NCI-H2171 (cell line): ENCODE measurements at regions not wholly inside any gene's neighbourhood (a gene's known extent, or its start where the extent isn't known, plus 50 kb on each side); places are given as distances from the start of the nearest gene placed in this dataset.

Source experiments
- DNase-seq: peaks from one replicate; lab custom pipeline; 2025; lab: John Stamatoyannopoulos, UW

GRCh38 chr21:35222541-35222941 is 173.4 kb upstream of the RUNX1 start:
- no peak for DNase-seq

- no peak for DNase-seq
Measured at GRCh38 chr21:35222021-35222420, 172.9 kb upstream of the RUNX1 start.

- DNase-seq = no peak
Measured at GRCh38 chr21:35220301-35220700, 171.2 kb upstream of the RUNX1 start.

- no peak for DNase-seq
Measured at GRCh38 chr21:35219719-35220118, 170.6 kb upstream of the RUNX1 start.

GRCh38 chr21:35219291-35219690 is 170.2 kb upstream of the RUNX1 start:
- DNase-seq = no peak

DNA sequence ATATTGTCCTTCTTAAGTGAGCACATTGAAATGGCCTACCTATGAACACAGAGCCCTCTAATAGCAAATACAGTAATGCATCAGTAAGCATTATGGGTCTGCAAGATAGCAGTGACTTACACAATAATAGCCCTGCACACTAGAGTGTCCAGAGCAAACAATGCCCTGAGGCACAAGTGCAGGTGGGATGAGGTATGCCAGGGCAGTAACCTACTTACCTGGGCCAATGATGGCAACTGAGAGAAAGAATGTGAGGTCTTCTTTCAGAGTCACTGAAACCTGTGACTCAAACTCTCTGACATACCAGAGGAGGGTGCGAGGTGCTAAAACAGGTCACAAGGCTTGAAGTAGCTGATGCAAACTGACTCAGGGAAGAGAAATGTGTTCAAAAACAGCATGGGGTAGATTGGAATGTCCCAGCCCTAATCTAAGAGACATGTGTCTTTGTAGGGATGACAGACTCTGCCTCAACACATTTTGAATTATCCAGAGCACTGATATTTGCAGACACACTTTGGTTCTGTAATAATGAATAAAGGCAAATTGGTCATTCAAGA is 168.5 kb upstream of the RUNX1 start:
- no peak for DNase-seq

GRCh38 chr21:35216996-35217395 is 167.9 kb upstream of the RUNX1 start:
- no peak for DNase-seq

- DNase-seq = no peak
Measured at GRCh38 chr21:35215870-35216269, 166.8 kb upstream of the RUNX1 start.

- DNase-seq = no peak
Measured at GRCh38 chr21:35212393-35213127, 163.5 kb upstream of the RUNX1 start.

- no peak for DNase-seq
Measured at GRCh38 chr21:35211782-35212181, 162.7 kb upstream of the RUNX1 start.

DNA sequence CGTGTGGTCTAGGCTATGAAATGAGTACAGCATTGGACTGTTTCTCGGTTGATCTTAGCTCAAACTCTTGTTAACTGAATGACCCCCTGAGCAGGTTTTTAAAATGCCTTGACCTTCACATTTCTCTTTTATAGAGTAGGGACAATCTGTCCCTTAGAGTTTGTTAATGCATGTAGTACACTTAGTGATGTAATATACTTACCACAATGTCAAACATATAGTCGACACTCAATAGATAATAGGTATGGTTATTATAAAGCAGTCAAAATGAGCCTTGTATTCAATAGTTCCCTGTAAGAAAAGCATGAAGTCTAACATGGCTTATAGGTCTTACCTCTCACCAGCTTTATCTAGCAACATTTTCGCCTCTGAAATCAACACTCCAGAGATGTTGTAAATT is 161.0 kb upstream of the RUNX1 start:
- no peak for DNase-seq

GRCh38 chr21:35208810-35209517 is 159.9 kb upstream of the RUNX1 start:
- DNase-seq = no peak

DNA sequence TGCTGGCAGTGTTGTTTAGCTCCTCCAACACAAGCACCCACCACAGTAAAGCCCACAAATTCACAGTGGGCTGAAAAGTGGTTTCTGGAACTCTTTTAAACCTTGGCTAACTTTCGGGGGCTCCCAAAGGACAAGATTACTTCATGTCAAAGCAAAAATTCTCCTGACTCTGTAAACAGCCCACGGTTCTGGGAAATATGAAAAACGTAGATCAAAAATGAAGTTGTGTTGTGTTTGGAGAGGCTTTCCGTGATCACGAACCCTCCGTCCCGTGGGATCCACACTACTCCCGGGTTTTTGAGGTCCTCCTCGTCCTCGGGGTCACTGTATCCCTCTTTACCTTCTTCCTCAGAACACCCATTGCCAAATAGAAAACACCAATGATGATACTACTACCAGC is 159.0 kb upstream of the RUNX1 start:
- DNase-seq = no peak

DNA sequence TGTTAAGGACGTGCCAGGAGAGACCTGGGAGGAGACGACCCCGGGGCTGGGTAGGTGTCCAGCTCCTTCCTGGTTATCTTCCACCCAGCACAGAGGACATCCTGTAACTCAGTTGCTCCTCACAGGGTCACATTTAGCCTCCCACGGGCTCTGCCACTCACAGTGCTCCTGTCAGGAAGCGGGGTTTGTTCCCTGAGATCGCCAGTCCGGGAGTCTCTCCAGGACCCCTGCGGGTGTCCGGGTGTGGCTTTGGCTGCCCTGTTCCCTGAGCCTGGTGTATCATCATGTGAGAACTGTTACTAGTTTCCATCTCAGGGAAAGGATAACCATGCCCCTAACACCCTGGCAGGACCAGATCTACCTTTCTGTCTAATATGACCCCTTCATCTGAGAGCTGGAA is 158.2 kb upstream of the RUNX1 start:
- no peak for DNase-seq

DNA sequence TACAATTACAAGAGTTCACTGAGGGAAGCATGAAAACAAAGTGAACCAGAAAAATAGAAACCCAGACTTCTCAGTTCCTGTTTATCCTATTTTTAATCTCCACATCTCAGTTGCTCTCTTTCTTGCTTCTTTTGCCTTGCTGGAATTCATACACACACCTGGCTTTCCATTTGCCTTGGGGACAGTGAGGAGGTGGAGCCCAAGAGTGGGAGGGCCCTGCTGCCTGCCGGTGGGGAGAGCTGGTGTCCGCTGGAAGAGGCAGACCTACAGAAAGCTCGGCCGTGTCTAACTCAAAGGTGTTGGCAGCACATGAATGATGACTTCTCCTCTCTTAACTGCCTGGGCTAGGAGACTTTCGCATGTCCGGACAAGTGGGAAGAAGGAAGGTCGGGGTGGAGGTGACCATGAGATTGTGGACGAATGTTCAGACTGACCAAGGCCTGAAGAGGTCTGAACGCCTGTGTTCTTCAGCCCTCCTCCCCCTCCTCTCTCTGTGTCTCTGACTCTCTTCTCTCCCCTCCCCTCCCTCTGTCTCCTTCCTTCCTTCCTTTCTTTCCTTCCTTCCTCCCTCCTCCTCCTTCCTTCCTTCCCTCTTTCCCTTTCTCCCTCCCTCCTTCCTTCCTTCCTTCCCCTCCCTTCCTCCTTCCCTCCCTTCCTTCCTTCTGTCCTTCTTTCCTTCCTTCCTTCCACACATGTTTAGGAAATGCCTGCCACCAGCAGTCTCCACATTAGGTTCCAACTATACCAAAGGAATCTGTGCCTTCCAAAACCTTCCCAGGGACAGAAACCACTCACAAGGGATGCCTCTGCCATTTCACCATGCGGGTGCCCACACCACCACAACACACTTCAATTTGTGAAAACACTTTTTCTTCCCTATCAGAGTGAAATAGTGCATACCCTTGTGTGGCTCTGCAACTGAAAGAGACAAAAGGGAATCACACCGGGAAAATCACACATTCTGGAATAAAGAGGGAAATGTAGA is 157.3 kb upstream of the RUNX1 start:
- DNase-seq = no peak

GRCh38 chr21:35204850-35205541 is 155.9 kb upstream of the RUNX1 start:
- DNase-seq = no peak

DNA sequence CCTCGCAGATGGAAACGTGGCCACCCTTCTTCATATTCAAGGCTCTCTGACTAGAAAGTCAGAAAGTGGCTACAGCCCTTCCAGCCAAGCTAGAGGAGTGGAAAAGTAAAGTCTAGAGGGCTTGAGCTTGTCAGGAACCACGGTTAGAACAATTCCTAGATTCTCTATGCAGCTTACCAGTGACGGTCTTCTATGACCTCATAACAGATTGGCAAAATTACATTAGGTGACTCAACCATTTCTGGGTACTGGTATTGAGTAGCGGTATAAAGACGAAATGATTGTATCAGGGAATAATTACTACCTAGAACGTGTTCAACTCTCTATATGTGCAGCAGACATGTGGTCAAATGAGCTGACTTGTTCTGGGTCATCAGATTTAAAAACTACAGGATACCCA is 155.0 kb upstream of the RUNX1 start:
- DNase-seq = no peak

- DNase-seq = no peak
Measured at GRCh38 chr21:35203093-35203977, 154.2 kb upstream of the RUNX1 start.

GRCh38 chr21:35202431-35202830 is 153.3 kb upstream of the RUNX1 start:
- no peak for DNase-seq

DNA sequence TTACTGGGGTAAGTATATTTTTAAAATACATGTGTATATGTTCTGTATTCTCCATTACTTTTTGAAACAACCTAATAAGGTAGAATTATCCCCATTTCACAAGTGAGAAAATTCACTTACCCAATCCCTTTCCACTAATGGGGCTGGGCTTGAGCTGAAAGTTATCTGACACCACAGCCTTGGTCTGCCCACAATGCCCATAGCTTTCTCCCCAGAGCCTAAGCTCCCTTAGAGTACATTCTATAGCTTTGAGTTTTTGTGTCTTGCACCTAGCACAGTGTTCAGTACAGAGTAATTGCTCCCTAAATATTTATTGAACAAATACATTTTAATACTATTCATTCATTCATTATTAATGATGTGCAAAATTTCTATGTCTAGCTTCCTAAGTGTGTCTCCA is 152.7 kb upstream of the RUNX1 start:
- DNase-seq = no peak

- DNase-seq = no peak
Measured at GRCh38 chr21:35201288-35201687, 152.2 kb upstream of the RUNX1 start.
